GM12874 (cell line): ENCODE measurements at regions not wholly inside any gene's neighbourhood (a gene's known extent, or its start where the extent isn't known, plus 50 kb on each side); places are given as distances from the start of the nearest gene placed in this dataset.

ENCODE experiments used
- TF ChIP-seq, protein P1 (sequence below): IDR thresholded peaks from 2 replicates; pipeline ENCODE4 v1.5.1; 2011; ENCODE audit warnings: low read depth, mild to moderate bottlenecking, control low read depth, low read length, moderate library complexity; ENCODE audit not compliant: insufficient read depth

DNA sequence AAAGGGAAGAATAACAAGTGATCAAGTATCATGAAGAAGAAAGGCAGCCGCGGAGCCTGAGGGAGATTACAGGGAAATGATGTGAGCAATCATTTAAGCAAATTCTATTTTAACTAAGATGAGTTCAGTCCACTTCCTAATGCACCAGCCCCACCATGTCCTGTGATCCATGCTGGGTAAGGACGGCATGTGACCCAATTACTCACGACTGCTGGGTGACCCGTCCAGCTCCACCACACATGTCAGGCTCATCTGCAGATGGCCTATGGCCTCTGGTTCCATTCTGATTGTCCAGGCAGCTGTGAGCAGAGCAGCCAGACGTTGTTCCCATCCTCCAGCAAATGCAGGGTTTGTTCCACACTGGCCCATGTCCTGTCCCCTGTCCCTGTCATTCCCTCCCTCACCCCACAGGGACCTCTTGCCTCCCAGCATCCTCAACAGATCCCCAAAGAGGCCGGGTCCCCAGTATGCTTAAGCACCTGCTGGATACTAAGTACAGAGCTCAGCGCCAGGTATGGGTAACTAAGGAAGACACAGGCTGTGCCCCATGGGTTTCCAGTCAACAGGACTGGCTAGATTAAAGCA is 87.9 kb downstream of the MATN1 start:
- TF ChIP-seq, protein P1, sequence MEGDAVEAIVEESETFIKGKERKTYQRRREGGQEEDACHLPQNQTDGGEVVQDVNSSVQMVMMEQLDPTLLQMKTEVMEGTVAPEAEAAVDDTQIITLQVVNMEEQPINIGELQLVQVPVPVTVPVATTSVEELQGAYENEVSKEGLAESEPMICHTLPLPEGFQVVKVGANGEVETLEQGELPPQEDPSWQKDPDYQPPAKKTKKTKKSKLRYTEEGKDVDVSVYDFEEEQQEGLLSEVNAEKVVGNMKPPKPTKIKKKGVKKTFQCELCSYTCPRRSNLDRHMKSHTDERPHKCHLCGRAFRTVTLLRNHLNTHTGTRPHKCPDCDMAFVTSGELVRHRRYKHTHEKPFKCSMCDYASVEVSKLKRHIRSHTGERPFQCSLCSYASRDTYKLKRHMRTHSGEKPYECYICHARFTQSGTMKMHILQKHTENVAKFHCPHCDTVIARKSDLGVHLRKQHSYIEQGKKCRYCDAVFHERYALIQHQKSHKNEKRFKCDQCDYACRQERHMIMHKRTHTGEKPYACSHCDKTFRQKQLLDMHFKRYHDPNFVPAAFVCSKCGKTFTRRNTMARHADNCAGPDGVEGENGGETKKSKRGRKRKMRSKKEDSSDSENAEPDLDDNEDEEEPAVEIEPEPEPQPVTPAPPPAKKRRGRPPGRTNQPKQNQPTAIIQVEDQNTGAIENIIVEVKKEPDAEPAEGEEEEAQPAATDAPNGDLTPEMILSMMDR: no peak

DNA sequence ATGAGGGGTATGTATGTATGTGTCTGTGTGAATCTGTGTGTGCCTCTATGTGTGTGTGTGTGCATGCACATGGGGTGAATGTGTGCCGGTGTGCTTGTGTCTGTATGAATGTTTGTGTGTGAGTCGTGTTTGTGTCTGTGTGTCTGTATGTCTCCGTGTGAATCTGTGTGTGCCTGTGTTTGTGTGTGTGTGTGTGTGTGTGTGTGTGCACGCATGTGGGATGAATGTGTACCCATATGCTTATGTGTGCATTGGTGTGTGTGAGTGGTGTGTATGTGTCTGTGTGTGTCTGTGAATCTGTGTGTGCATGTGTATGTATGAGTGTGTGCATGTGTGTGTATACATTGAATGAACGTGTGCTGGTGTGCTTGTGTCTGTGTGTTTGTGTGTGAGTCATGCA is 88.9 kb downstream of the MATN1 start:
- TF ChIP-seq, protein P1: no peak

DNA sequence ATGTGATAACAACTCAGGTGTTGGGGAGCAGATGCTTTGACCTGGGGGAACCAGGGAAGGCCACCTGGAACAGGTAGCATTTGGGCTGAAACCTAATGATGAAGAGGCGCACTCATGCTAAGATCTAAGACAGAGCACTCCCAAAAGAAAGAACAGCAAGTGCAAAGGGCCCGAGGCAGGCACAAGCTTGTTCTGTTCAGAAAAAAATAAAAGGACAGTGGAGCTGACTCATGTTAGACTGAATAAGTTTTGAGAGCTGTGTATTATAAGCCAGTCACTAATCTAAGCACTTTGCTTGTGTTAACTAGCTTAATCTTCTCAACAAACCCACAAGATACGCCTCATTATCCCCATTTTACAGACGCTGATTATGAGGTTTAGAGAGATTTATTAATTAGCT is 90.1 kb downstream of the MATN1 start:
- TF ChIP-seq, protein P1: no peak

DNA sequence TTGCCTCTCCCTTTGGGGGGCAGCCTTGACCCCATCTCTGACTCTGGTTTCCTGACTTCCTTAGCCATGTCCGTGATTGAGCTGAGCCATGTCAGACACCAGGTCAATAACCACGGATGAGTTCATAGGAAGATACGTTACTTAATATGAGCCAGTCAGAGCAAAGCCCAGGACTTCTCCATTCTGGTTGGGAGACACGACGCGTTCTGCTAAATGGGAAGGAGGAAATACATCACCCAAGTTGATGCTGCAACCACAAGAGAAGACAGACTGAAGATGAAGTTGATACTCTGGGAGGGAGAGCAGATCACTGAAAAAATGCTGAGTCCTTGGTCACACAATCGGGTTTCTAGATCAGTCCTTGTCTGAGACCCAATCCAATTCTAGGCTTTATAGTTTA is 90.9 kb downstream of the MATN1 start:
- TF ChIP-seq, protein P1: no peak

DNA sequence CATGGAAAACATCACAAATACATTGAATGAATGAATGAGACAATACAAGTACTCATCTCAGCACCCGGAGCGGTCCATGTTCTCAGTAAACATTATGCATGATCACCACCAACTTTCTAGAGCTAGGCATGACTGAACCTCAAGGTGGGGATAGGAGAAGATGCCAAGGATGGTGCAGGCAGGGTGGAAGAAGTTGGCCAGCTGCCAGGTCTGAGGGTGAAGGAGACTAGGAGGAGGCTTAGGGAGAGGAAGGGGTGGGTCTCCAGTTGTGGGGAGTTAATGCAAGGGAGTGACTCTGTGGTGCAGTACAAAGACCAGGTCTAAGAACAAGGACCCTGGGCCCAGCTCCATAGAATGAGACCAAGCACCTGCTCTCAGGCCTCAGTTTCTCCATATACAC is 91.7 kb downstream of the MATN1 start:
- TF ChIP-seq, protein P1: no peak

DNA sequence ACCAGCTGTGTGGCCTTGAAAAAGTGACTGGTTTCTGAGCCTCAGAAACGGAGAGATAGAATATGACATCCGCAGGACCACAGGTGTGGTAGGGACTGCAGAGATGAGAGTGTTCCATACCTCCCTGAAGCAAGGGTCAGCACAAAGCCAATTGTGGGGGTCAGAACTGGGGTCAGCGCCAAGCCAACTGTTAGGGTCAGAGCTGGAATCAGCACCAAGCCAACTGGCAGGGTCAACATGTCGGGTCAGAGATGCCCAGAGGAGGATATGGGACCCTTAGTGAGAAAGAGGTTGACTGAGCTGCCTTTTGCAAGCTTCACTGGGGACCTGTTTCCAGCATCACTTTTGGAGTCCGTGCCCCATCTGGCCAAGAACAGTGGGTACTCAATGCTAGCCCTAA is 93.9 kb downstream of the MATN1 start:
- TF ChIP-seq, protein P1: no peak

DNA sequence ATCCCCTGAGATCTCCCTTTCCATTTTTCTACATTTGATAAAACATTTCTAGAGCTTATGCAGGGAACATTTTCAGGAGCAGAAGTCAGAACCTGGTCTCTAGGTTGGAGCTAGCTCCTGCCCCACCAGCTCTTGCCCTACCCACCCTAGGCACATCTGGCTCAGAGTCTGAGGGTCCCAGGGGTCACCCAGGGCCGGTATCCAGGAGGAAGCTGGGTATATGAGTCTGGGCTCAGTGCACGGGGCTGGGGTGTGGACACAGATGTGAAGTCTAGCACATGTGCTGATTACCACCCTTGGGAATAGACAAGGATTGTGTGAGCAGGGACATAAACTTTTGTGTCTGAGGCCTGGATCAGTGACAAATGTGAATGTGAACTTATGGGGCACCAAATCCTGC is 95.4 kb downstream of the MATN1 start:
- TF ChIP-seq, protein P1: no peak

DNA sequence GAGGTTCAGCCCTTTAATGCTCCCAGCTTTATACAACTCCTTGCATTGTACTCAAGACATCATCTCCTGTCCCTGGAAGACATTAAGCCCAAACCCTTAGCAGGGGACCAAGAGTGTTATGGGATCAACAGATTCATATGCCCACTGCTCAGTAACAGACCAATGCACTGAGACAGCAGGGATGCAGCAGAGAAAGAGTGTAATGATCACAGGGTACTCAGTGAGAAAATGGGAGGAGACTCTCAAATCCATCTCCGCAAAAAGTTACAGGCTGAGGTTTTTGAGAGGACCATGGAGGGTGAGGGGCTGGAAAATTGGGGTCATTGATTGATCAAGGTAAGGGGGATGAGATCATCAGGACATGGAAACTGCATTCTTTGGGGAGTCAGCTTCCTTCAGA is 96.2 kb downstream of the MATN1 start:
- TF ChIP-seq, protein P1: no peak
